HG02759 (cell line): ENCODE measurements at regions not wholly inside any gene's neighbourhood (a gene's known extent, or its start where the extent isn't known, plus 50 kb on each side); places are given as distances from the start of the nearest gene placed in this dataset.
"Not testable (repeated sequence)": the region's sequence is repeated elsewhere in the genome, so short reads cannot be mapped to it uniquely, and the experiment has no call there.

ENCODE experiments used
- ATAC-seq: cut with Tn5 transposase; IDR thresholded peaks from one replicate; pipeline ENCODE4 v1.9.1; 2021; ENCODE audit warnings: mild to moderate bottlenecking, moderate library complexity; ENCODE audit not compliant: unreplicated experiment

DNA sequence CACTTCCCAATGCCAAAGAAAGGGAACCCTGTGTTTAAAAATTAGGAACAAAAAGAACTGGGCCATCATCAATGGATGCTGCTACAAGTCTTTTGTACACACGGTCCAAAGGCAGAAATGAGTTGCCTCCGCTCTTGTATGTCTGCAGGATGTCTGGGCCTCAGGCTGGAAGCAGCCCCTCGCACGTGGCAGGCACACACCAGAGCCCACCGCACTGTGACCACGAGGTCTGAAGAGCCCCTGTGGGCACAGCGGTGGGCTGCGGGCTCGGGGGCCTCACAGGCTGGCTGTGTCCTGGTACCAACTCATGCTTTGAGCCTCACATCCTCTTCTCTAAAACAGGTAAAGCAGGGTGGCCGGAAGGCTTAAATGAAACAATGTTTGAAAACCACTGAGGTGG, 309.3 kb downstream of the C16orf95 start:
- ATAC-seq, result no peak

DNA sequence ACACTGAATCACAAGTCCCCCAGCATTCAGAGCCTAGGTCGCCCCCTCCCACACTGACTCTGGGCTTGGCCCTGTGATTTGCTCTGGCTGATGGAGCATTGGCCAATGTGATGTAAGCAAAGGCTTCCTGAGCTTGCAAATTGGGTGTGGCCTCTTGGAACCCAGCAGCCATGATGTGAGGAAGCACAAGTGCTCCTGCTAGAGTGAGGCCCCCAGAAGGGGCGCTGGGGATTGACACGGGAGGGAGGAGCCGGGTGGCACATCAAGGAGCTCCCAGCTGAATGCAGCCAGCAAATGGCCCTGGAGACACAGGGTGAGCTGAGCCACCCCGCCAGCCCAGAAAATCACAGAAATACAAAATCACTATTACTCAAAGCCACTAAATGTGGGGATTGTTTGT, 308.5 kb downstream of the C16orf95 start:
- no peak for ATAC-seq

DNA sequence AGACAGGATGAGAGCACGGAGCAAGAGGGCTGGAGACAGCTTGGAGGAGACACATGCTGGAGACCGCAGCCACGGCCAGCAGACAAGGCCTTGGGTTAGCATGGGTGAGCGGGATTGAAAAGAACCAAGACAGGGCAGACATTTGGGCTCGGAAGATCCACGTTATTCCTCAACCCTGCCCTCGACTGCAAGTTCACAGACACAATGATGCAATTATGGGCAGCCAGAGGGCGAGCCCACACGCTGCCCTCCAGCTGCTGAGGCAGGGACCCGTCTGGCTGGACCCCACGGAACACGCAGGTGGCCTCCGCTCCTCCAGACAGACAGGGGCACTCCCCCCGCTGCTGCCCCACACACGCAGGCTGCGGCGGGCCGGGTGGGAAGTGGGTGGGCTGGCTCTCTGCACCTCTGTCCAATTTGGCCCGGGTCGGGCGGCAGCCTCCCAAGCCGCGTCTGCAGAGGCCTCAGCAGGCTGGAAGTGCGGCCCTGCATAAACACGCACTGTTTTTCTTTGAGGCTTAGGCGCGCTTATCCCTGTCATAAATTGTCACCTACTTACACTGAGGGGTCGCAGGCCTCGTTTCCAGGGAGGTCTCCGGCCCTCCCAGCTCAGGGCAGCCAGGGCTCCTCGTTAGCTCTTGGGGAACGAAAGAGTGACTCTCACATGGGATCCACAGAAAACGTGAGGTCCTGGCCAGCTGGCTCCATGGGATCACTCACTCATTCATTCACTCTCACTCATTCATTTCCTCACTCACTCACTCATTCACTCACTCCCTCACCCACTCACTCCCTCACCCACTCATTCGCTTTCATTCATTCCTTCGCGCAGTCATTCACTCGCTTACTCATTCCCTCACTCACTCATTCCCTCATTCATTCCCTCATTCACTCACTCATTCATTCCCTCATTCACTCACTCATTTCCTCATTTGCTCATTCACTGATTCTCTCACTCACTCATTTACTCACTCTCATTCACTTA, 303.9 kb downstream of the C16orf95 start:
- no peak for ATAC-seq

DNA sequence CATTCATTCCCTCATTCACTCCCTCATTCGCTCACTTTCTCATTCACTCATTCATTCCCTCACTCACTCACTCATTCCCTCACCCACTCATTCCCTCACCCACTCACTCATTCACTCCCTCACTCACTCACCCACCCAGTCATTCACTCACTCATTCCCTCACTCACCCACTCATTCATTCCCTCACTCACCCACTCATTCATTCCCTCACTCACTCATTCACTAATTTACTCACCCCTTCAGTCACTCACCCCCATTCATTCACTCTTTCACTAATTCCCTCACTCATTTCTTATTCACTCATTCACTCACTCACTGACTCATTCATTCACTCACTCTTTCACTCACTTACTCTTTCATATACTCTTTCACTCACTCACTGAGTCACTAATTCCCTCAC, 303.1 kb downstream of the C16orf95 start:
- ATAC-seq, result no peak

DNA sequence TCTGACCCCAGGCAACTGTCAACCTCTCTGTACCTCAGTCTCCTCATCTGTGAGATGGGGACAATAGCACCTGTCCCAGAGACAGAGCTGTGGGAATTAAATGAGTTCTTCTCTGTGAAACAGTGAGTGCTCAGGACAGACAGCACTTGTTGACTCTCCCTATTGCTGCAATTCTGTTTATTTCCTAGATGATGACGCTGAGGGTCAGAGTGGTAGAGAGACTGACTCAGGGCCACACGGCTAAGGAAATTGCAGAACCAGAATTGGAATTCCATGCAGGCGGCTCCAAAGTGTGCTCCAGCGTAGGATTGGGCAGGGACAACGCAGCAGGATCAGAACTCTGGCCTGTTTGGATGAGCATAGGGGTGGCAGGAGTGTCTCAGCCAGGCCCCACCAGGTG, 302.2 kb downstream of the C16orf95 start:
- ATAC-seq, result no peak

DNA sequence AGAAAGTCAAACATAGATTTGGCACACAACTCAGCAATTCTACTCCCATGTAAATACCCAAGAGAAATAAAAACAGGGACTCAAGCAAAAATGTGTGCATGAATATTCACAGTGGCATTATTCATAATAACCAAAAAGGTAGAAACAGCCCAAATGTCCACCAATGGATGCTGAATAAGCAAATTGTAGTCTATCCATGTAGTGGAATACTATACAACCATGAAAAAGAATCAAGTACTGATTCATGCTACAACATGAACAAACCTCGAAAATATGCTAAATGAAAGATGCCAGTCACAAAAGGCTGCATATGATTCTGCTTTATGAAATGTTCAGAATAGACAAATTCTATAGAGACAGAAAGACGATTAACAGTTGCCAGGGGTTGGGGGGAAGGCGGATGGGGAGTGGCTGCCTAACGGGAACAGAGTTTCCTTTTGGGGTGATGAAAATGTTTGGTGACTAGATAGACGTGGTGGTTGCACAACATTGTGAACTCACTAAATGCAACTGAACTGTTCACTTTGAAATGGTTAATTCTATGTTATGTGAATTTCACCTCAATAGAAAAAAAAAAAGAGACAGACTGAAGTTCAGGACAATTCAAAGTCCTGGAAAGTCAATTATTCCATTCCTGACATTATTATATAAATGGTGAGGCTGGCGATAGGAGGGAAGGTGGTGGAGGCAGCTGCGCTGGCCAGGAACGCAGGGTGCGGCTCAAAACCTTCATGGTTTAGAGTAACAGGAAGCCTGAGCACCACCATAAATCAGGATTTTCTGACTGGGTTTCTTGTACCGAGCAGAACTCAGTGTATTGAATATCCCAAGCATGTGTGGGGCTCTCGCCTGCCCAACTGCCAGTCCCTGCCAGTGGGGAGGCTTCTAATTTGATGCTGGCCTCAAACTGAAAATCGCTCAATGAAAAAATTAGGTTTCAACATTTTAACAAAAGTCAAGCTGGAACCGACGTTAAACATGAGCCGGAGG, 300.9 kb downstream of the C16orf95 start:
- no peak for ATAC-seq

DNA sequence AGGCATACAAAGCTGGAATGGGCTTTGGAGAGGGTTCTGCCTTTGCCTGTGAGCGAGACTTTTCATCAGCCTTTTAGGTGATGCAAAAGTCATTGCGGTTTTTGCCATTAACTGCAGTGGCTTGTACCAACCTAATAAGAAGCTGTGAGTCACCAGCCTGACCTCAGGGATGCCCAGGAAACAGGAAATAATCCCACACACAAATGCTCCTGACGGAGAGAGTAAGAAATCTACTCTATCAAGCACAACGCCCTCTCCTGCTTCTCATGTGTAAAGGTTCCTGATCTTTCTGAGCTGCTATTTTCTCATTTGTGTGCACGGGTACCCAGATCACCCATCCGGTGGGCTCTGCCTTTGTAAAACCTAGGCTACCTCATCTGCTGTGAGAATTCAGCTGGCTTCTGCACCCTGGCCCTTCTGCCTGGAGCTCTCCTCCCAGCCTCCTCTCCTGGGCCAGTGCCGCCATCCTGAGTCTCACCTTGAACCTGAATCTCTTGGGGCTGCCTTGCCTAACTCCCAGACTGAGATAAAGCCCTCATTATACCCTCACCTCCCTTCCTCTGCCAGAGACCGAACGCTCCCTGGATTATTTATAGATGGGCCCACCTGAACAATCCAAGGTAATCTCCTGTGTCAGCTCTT, 299.7 kb downstream of the C16orf95 start:
- no peak for ATAC-seq

DNA sequence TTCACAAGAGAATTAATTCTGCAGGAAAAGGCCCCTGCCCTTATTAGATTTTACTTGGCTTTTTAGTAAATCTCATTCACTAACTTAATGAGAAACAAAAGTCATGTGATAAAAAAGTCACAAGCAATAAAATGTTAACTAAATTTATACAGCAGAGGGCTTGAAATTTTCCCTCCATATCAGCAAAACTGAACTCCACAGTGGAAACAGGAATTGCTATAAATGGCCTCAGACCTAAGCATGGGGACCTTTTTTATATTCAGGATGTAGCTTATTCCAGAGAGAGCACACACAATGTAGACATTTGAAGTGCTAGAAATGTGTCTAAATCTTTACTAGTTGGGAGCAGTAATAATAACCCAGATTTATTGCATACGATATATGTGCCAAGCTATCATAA, 291.5 kb downstream of the C16orf95 start:
- no peak for ATAC-seq

DNA sequence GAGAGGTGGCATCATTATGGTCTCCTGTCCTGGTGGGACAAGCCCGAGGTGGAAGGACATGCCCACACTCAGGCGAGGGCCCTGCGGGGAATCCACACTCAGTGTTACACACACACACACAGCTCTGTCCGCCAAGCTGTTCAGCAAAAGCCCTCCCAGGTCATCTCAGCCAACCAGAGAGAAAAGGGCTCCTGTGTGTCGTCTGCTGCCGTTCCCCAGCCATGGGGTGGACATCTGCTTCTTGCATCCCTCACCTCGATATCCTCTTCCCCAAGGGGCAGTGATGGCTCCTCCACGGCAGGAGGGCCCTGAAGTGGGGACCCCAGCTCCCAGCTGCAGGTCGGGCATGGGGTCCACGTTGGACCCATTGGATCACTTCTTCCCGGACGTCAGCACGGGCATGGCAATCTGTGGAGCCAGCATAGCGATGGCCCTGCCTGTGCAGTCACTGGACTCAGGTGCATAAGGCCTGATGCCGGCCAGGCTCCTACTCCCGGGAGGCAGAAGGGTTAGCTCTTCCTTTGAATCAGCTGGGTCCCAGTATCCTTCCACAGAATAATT, 290.1 kb downstream of the C16orf95 start:
- ATAC-seq, result no peak

DNA sequence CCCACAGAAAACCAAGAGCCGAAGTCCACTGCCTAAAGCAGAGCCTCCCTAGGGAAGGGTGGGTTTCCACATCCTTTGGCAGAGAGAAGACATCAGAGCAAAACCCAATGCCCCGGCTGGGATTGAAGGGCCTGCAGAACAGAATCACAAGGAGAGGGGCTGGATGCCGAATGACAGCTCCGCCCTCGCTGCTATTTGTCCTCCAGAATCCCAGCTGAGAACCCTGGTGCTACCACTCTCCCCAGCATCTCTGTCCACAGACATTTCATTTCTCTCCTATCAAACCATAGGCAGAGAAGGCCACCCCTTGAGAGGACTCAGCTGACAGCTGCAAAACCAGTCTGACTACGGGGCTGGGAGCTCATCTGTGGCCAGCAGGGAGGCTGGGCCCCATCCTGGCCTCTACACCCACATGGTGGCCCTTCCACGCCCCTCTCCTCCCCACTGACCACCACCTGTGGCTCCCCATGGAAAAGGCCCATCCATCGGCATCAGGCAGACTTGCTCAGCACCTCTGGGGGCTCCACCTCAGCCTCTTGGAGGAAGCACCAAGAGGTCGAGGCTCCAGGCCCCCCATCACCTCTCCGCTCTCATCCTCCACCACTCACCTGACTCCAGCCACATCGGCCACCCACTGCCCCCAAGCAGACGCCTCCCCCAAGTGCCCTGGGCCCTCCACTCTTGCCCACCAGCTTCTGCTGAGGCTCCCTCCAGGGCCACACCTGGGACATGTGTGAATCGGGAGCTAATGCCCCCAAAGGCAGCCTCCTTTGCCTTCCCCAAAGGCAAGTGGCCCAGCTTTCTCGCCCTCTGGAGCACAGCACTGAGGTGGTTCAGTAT, 288.5 kb downstream of the C16orf95 start:
- no peak for ATAC-seq

DNA sequence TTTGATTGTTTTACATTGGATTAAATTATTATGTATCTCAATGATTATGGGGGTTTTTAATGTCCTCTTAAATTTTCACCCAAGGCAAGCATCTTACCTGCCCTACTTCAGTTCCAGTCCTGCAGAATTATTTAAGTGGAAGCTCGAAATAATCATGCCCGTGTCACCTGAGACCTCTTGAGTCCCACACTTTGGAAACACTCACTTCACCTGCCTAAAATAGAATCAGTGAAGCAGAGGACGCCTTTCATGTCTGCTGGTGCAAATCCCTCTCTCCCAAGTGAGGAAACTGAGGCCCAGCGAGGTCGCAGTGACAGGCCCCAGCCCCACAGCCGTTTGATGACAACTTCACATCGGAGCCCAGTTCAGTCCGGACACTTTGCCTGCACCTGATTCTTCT, 284.6 kb downstream of the C16orf95 start:
- no peak for ATAC-seq

DNA sequence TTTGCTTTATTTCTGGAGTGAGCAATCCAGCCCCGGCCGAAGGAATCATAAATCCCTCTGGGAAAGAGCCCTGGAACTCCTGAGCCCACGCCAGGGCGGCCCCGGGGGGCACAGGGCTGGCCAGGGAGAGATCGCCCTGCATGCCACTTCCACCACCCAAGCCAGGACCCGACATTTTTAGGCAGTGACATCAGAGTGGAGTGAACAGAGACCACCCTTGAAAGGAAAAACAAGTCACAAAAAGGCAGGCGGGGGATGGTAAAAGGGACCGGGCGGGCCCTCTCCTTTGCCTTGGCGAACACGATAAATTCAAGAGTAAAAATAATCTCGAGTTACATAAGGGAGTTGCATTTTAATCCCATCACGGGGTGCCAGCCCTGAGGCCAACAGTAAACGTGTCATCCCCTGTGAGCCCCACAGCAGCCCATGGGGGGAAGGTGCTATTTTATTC, 284.1 kb downstream of the C16orf95 start:
- no peak for ATAC-seq

DNA sequence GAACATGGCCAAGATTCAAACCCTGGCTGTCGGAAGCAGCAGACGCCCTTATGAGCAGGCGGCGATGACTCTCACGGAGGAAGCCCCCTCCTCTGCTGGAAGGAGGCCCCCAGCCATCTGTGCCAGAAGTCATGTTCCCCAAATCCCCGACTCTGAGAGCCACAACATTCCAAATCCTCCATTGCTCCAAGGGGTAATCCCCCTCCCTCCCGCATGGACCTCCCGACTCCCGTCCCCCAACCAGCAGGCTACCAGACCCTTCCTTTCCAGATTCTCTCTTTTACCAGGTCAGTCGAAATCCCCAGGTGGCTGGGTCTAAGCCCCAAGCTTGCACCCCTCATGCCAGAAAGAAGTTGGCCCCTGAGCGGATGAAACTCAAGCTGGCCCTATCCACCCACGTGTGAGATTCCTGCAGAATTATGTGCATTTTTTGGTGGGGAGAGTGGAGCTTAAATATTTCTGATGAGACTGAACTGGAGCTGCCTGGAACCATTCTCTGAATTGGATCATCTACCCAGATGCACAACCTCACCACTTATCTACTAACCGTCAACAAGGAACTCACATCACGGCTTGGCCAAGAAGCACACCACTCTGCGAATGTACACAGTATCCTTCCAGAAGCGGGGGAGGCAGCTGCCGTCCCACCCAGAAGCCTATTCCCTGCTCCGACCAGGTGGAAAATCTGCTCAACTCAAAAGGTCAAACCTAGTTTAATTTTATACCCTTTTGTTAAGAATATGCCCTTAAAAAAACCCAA, 283.5 kb downstream of the C16orf95 start:
- ATAC-seq, result no peak

DNA sequence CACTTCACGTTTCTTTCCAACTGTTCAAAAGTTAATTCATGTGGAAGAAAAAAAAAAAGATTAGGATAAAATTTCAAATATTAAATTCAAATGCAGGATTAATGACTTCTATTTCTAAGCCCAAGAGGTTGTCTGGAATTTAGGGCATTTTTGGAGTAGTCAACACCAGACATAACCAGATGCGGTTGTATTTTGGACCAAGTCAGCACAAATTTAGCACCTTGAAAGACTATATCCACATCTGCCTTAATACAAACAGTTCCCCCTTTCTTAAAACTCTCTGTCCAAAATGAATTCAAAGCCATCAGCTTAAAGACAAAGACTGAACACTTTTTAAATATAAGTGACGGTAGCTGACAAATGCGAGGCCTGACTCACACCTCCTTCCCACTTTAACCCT, 282.9 kb downstream of the C16orf95 start:
- ATAC-seq, result no peak

DNA sequence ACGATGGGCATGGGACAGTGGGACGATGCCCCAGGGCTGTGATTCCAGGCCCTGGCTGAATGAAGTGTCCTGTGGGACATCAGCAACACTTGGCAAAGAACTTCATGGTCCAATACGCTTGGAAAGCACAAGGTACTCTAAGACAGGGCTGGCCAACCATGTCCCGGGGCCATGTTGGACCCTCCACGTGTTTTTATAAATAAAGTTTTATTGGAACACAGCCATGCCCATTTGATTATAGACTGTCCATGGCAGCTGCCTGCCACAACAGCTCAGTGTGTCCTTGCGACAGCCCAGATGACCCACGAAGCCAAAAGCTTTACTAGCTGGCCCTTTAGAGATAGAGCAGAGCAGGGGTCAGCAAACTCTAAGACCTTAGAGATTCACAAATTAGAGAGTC, 282.1 kb downstream of the C16orf95 start:
- no peak for ATAC-seq

DNA sequence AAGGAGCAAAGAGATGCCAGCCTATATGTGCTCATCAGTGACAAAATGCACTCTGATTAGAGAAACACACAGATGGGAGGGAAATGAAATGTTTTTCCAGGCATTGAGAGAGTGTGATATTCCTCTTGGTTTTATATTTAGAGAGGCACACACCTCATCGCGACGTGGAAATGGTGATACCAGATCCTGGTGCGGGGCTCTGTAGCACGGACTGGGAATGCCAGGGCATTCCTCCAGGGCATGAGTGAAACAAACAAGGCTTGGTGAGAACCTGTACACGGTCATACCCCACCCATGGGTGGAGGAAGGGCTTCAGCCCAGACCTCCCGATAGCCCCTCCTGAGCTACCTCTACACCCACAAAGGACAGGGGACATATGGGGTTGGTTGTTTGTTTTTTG, 280.2 kb downstream of the C16orf95 start:
- ATAC-seq, result no peak

DNA sequence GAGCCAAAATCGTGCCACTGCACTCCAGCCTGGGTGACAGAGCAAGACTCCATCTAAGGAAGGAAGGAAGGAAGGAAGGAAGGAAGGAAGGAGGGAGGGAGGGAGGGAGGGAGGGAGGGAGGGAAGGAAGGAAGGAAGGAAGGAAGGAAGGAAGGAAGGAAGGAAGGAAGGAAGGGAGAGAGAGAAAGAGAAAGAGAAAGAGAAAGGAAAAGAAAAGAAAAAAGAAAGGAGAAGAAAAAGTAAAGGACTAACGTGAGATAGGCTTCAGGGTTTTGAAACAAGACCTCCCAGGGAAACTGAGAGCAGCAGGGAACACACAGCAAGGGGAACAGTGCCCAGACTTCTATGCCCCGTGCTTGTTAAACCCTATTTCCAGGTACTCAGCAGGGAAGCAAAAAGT, 278.7 kb downstream of the C16orf95 start:
- not testable (repeated sequence) for ATAC-seq

DNA sequence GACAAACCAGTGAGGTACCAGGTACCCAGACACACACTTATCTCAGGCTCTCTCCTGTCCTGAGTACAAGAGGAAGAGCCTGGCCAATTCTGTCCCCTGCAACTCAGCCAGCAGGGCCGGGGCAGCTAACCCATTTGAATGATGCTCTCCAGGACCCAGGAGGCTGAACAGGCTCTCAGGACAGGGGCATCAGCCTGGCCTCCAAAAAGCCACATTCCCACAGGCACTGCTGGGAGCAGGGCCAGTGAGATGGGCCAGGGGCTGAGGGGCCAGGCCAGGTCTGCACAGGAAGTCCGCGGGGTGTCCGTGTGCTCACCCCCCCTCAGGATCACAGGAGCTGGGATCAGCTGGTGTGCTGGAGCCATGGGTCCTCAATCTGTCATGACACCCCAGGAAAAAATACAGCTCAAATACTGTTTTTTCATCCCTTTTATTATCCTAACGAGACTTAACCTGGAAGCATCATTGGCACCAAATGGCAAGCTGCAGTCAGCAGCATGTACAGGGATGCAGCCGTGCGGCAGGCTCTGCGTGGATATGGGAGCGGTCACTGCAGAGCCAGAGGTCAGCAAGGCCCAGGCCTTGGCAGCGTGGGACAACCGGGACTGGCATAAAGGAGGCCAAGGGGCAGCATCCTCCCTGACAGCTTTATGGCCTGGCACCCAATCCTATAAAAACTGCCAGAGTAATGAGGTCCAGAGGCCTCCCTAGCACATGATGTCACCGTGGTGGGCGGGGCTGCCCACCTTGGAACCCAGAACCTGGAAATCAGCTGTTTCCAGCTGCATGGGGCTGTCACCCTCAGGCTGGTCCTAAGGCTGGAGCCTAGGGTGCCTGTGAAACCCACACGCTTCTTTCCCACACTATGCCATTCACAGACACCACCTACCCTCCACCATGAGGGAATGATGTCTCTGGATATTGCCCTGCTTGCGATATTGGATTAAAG, 276.7 kb downstream of the C16orf95 start:
- no peak for ATAC-seq
